ENCODE measurements at regions not wholly inside any gene's neighbourhood (a gene's known extent, or its start where the extent isn't known, plus 50 kb on each side); places are given as distances from the start of the nearest gene placed in this dataset.
A peak's percentile ranks its signal among the peaks of the same experiment; 100 is the strongest.
"Not testable (repeated sequence)": the region's sequence is repeated elsewhere in the genome, so short reads cannot be mapped to it uniquely, and the experiment has no call there.

DNA sequence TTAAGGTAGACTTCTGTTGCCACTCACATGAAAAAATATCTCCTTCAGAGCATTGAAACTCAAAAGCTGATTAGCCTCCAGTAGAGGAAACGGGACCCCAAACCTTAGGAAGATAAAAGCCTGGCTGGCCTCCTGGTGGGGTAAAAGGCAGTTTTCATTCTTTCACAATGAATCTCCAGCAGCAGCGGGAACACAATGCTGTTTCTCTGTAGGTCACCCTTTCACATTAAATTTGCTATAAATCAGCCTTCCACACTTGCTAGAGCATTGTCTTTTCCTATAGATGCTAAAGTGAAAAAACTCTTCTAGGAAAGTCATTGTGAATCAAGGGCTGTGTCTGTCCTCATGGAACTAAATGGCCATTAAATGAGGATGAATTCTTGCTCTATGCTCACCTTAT lies 207.3 kb upstream of the MAGEB2 start:
- DNase-seq (no peak), ATAC-seq (no peak)
- Mint-ChIP-seq H3K4me3 (no peak overlapping the region), H3K9me3 (peaks cover 0 to 8% (median 4%) of the 10 kb centered on the region in 9 donors), H3K4me1 (no peaks in the 10 kb centered on the region), H3K36me3 (no peaks in the 10 kb centered on the region), H3K27me3 (no peaks in the 10 kb centered on the region), H3K27ac (no peak overlapping the region)
- POLR2A ChIA-PET: no interaction called here

DNA sequence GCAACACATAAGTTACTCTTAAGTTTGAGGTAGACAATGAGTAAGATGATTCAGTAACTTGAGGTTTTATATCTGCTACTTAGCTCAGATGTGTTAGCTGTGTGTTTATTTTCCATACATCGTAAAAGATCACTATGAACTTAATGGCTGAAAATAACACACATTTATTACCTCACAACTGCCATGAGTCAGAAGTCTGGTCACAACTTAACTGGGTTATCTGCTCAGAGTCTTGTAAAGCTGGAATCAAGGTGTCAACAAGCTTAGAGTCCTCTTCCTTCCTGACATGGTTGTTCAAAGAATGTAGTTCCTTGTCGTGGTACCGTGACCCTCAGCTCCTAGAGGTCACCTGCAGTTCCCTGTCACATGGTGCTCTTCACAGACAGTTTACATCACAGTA lies 204.9 kb upstream of the MAGEB2 start:
- H3K9me3 Mint-ChIP-seq: peaks cover 0 to 10% (median 4%) of the 10 kb centered on the region in 9 donors
- no peaks in the 10 kb centered on the region for H3K27me3 Mint-ChIP-seq
- DNase-seq (no peak), ATAC-seq (no peak)
- H3K4me1 Mint-ChIP-seq: no peaks in the 10 kb centered on the region
- POLR2A ChIA-PET: no interaction called here
- H3K27ac Mint-ChIP-seq: no peak overlapping the region
- H3K36me3 Mint-ChIP-seq: no peaks in the 10 kb centered on the region
- H3K4me3 Mint-ChIP-seq: no peak overlapping the region

DNA sequence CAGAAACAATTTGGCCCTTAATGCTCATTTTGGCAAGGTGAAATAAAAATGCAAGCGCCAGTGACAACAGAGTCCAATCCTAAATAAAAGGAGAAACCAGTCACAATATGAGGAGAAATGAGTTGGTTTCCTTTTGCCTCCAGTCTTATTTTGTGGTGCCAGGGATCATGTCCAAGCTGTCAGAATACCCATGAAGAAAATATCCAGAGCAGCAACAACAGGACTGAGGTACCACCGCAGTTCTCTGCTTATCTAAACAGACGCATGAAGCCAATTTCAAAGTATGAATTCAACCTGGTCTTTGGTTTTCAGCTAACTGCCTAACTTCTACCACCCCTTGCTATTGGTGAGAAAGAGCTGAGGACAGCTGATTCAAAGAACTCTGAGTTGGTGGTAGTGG lies 199.9 kb upstream of the MAGEB2 start:
- no peak for DNase-seq
- Mint-ChIP-seq H3K4me3 (no peak overlapping the region), H3K9me3 (peaks cover 0 to 16% (median 3%) of the 10 kb centered on the region in 9 donors), H3K36me3 (no peaks in the 10 kb centered on the region), H3K27ac (no peak overlapping the region), H3K27me3 (no peaks in the 10 kb centered on the region), H3K4me1 (no peaks in the 10 kb centered on the region)
- POLR2A ChIA-PET: no interaction called here
- ATAC-seq: no peak

DNA sequence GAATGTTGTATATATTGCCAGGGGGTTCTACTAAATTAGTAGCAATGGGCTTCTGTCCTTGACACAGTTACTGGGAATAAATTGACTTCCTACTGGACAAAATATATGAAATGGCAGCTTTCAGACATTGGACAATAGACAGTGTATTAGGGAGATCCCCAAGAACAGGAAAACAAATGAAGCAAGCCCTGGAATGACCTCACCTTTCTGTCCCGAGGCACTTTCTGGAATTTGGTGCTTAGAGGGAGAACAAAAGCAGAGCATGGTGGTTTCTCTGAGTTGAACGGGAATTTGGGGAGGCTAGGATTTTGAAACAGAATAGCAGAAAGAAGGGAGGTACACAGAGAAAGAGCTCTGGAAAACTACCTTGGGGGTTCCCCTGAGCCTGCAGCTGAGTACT lies 187.7 kb upstream of the MAGEB2 start:
- no peaks in the 10 kb centered on the region for H3K36me3 Mint-ChIP-seq
- peaks cover 0 to 3% (median 0%) of the 10 kb centered on the region in 5 donors for H3K27me3 Mint-ChIP-seq
- ATAC-seq (no peak), DNase-seq (no peak)
- no peak overlapping the region for H3K4me3 Mint-ChIP-seq
- H3K9me3 Mint-ChIP-seq: peaks cover 0 to 7% (median 0%) of the 10 kb centered on the region in 9 donors
- H3K4me1 Mint-ChIP-seq: no peaks in the 10 kb centered on the region
- POLR2A ChIA-PET: no interaction called here
- H3K27ac Mint-ChIP-seq: peak overlapping the region in 1 of 10 donors; percentile 29

DNA sequence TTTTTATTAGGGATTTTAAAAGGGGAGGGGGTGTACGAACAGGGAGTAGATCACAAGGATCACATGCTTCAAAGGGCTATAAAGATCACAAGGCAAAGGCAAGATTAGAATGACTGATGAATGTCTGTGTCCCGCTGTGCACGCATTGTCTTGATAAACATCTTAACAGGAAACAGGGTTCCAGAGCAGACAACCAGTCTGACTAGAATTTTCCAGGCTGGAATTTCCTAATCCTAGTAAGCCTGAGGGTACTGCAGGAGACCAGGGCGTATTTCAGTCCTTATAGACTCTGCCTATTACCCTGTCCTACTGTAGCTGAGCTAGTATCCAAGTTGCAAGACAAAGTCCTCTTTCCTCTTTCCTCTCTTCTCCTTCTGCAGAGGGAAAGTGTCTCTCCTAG lies 179.0 kb upstream of the MAGEB2 start:
- H3K27ac Mint-ChIP-seq, POLR2A ChIA-PET, ATAC-seq: not testable (repeated sequence)

DNA sequence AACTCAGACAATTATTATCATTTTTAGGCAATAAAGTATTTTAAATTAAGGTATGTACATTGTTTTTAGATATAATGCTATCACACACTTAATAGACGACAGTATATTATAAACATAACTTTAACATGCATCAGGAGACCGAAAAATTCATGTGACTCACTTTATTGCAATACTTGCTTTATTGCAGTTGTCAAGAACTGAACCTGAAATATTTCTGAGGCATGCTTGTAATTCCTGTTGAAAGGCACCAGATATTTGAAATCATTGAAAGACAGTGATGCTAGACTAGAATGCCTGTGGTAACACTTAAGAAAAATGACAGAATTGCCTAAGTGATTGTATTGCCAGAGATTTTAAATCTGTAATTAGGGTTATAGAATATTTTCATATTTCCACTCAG lies 175.6 kb upstream of the MAGEB2 start:
- H3K27ac Mint-ChIP-seq: no peak overlapping the region
- ATAC-seq: no peak
- H3K4me1 Mint-ChIP-seq: no peaks in the 10 kb centered on the region
- H3K27me3 Mint-ChIP-seq: no peaks in the 10 kb centered on the region
- POLR2A ChIA-PET: no interaction called here
- no peaks in the 10 kb centered on the region for H3K36me3 Mint-ChIP-seq
- H3K4me3 Mint-ChIP-seq: no peak overlapping the region
- DNase-seq: no peak
- peaks cover 0 to 12% (median 3%) of the 10 kb centered on the region in 9 donors for H3K9me3 Mint-ChIP-seq

More for the DNA sequence above, 179.0 kb upstream of the MAGEB2 start:
- DNase-seq, H3K36me3 Mint-ChIP-seq, H3K4me1 Mint-ChIP-seq, H3K27me3 Mint-ChIP-seq, H3K4me3 Mint-ChIP-seq: not testable (repeated sequence)
- peaks cover 0 to 12% (median 2%) of the 10 kb centered on the region in 9 donors for H3K9me3 Mint-ChIP-seq

DNA sequence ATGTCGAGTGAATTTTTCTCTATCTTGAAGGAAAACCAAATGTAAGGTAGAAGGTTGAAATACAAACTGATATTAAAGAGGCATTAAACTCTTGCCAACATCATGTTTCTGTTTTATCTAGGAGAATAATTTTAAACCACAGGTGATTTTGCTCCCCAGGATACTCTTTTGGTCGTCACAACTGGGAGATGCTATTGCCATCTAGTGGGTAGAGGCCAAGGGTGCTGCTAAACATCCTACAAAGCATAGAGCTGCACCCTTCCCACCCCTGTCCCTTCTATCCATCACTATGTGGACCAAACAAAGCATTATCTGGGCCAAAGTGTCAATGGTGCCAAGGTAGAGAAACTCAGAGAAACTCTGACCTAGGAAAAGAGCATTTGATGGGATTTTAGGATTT lies 154.6 kb upstream of the MAGEB2 start:
- H3K27ac Mint-ChIP-seq: no peak overlapping the region
- no peaks in the 10 kb centered on the region for H3K27me3 Mint-ChIP-seq
- H3K36me3 Mint-ChIP-seq: no peaks in the 10 kb centered on the region
- POLR2A ChIA-PET: no interaction called here
- H3K4me3 Mint-ChIP-seq: no peak overlapping the region
- no peaks in the 10 kb centered on the region for H3K4me1 Mint-ChIP-seq
- no peak for DNase-seq
- peaks cover 0 to 4% (median 0%) of the 10 kb centered on the region in 9 donors for H3K9me3 Mint-ChIP-seq
- no peak for ATAC-seq

DNA sequence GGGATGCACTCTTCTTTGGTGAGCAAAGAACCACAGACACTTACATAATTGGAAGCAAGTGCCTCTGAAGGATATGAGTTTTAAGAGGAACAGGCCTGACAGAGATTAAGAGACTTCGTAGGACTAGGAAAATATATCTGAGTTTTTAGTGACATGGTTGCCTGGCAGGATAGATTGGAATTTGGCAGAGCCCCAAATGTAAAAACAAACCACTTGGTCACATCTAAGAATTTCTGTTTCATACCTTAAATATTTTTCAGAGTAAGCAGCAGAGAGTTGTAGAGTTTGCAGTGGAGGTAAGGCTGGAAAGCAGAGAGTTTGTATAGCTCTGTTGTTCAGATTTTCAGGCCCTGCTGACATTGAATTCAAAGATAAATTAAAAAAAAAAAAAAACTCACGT lies 150.1 kb upstream of the MAGEB2 start:
- H3K4me1 Mint-ChIP-seq: no peaks in the 10 kb centered on the region
- POLR2A ChIA-PET: no interaction called here
- peaks cover 0 to 9% (median 0%) of the 10 kb centered on the region in 3 donors for H3K36me3 Mint-ChIP-seq
- DNase-seq (no peak), ATAC-seq (no peak)
- no peak overlapping the region for H3K4me3 Mint-ChIP-seq
- H3K9me3 Mint-ChIP-seq: peaks cover 0 to 12% (median 2%) of the 10 kb centered on the region in 9 donors
- no peaks in the 10 kb centered on the region for H3K27me3 Mint-ChIP-seq
- H3K27ac Mint-ChIP-seq: no peak overlapping the region

DNA sequence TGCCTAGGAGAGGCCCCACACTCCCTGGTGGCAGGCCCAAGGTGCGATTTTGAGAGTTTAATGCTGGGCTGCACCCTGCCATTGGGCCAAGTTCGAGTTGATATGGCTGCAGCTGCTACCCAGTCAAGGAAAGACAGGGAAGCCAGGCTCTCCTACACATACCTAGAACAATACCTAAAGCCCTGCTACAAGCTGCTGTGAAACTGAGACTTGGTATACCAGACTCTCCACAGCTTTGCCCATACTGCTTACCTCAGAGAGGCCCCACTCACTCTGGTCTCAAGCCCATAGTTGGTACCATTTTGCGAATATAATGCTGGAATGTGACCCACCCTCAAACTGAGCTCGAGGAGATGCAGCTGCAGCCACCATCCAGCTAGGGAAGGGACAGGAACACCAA lies 147.7 kb upstream of the MAGEB2 start:
- DNase-seq (no peak), ATAC-seq (no peak)
- H3K4me1 Mint-ChIP-seq: no peaks in the 10 kb centered on the region
- H3K36me3 Mint-ChIP-seq: peaks cover 0 to 9% (median 0%) of the 10 kb centered on the region in 3 donors
- POLR2A ChIA-PET: no interaction called here
- no peak overlapping the region for H3K4me3 Mint-ChIP-seq
- H3K27ac Mint-ChIP-seq: no peak overlapping the region
- peaks cover 0 to 12% (median 2%) of the 10 kb centered on the region in 9 donors for H3K9me3 Mint-ChIP-seq
- H3K27me3 Mint-ChIP-seq: no peaks in the 10 kb centered on the region

DNA sequence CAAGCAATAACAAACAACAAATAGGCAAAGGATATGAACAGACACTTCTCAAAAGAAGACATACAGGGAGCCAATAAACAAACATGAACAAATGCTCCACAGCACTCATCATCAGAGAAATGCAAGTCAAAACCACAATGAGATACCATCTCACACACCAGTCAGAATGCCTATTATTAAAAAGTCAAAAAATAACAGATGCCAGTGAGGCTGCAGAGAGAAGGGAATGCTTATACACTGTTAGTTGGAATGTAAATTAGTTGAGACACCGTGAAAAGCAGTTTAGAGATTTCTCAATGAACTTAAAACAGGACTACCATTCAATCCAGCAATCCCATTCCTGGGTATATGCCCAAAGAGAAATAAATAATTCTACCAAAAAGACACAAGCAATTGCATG lies 129.8 kb upstream of the MAGEB2 start:
- Mint-ChIP-seq H3K9me3 (peaks cover 0 to 23% (median 5%) of the 10 kb centered on the region in 9 donors), H3K4me1 (no peaks in the 10 kb centered on the region), H3K27ac (no peak overlapping the region), H3K36me3 (peaks cover 0 to 7% (median 0%) of the 10 kb centered on the region in 3 donors), H3K27me3 (no peaks in the 10 kb centered on the region), H3K4me3 (no peak overlapping the region)
- POLR2A ChIA-PET: no interaction called here
- DNase-seq (no peak), ATAC-seq (no peak)

DNA sequence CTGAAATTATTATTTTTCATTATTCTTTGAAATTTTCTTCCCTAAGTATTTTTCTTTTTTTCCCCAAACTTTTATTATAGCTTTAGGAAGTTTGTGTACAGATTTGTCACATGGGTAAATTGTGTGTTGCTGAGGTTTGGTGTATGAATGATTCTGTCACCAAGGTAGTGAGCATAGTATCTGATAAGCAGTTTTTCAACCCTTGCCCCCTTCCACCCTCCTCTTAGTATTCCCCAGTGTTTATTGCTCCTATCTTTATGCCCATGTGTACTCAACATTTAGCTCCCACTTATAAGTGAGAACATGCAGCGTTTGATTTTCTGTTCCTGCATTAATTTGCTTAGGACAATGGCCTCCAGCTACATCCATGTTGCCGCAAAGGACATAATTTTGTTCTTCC lies 103.9 kb upstream of the MAGEB2 start:
- no peak overlapping the region for H3K27ac Mint-ChIP-seq
- POLR2A ChIA-PET: no interaction called here
- no peaks in the 10 kb centered on the region for H3K27me3 Mint-ChIP-seq
- ATAC-seq (no peak), DNase-seq (no peak)
- no peak overlapping the region for H3K4me3 Mint-ChIP-seq
- no peaks in the 10 kb centered on the region for H3K36me3 Mint-ChIP-seq
- H3K4me1 Mint-ChIP-seq: no peaks in the 10 kb centered on the region
- peaks cover 0 to 2% (median 0%) of the 10 kb centered on the region in 9 donors for H3K9me3 Mint-ChIP-seq

DNA sequence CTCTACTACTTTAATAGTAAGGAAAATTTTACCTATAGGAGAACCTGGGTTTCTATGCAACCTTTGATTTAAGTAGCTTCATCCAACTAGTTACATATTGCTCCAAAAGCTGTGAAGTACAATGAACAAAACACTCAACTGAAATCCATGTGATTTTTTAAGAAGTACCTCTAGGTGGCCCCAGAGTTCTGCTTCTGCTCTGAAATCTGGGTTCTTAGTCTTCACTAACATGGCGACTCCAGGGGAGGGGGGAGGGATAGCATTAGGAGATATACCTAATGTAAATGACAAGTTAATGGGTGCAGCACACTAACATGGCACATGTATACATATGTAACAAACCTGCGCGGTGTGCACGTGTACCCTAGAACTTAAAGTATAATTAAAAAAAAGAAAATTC lies 73.4 kb upstream of the MAGEB2 start:
- Mint-ChIP-seq H3K4me3 (no peak overlapping the region), H3K27me3 (no peaks in the 10 kb centered on the region), H3K36me3 (no peaks in the 10 kb centered on the region), H3K4me1 (no peaks in the 10 kb centered on the region), H3K9me3 (peaks cover 0 to 5% (median 0%) of the 10 kb centered on the region in 9 donors), H3K27ac (no peak overlapping the region)
- no peak for DNase-seq
- POLR2A ChIA-PET: no interaction called here
- ATAC-seq: no peak

DNA sequence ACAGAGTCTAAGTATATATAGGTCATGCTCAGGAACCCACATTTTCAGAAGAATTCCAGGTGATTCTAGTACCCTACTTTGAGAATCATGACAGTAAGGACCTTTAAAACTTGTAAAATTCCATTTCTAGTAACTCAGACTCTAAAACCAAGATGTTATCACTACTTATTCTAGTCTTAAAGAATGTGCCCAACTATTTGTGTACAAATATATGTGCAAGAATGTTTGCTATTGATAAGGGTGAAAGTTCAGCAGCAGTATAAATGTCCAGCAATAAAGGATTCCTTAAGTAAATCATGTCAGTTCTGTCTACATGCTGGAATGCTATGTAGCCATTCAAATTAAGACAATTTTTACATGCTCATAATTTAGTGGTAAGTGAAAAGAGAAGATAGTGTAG lies 71.1 kb upstream of the MAGEB2 start:
- ATAC-seq (no peak), DNase-seq (no peak)
- no peaks in the 10 kb centered on the region for H3K27me3 Mint-ChIP-seq
- POLR2A ChIA-PET: no interaction called here
- H3K4me1 Mint-ChIP-seq: no peaks in the 10 kb centered on the region
- H3K36me3 Mint-ChIP-seq: no peaks in the 10 kb centered on the region
- peaks cover 0 to 5% (median 0%) of the 10 kb centered on the region in 9 donors for H3K9me3 Mint-ChIP-seq
- no peak overlapping the region for H3K27ac Mint-ChIP-seq
- no peak overlapping the region for H3K4me3 Mint-ChIP-seq

DNA sequence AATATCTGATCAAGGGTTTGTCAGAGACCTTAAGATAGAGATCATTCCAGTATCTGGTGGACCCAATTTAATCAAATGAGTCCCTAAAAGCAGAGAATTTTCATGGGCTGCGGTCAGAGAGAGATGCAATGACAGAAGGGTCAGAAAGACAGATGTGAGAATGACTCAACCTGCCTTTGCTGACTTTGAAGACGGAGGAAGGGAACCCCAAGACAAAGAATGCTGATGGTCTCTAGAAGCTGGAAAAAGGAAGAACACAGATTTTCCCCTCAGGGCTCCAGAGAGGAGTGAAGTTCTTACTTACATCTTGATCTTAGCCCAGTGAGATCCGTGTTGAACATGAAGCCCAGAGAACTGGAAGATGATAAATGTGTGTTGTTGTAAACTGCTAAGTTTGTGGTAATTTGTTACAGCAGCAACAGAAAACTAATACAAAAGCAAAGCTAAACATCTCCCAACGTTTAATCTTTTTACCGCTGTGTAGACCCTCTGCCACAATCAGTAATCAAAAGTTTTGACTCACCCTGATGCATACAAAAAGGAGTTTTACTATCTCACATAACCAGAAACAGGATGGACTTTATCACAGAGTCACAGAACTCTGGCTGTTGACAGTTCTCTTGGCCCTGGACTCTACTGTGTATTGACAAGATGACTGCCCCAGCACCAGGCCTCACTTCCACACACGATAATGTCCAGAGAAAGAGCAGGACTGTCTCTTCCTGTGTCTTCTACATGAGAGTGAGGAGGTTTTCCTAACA lies 70.2 kb upstream of the MAGEB2 start:
- no peak overlapping the region for H3K27ac Mint-ChIP-seq
- no peak for DNase-seq
- H3K4me1 Mint-ChIP-seq: no peaks in the 10 kb centered on the region
- POLR2A ChIA-PET: no interaction called here
- no peaks in the 10 kb centered on the region for H3K36me3 Mint-ChIP-seq
- no peaks in the 10 kb centered on the region for H3K27me3 Mint-ChIP-seq
- H3K9me3 Mint-ChIP-seq: no peaks in the 10 kb centered on the region
- no peak overlapping the region for H3K4me3 Mint-ChIP-seq
- no peak for ATAC-seq
